Tibial artery (tissue), 4 donors: ENCODE measurements at regions not wholly inside any gene's neighbourhood (a gene's known extent, or its start where the extent isn't known, plus 50 kb on each side); places are given as distances from the start of the nearest gene placed in this dataset.

Experiments
- DNase-seq, 2 donors: peaks; one replicate each; pipeline ENCODE4 v3.0.0-alpha.2; 2019
- H3K27ac ChIP-seq, 2 donors: fragments of 200-600 bp; sonication (generic) in 1 of 2; 1 replicate in 1 of 2; 2 replicates in 1 of 2; pipeline ENCODE4 v1.5.1; 2018 to 2019; ENCODE audit warnings: mild to moderate bottlenecking in 1 of 2
- H3K27me3 ChIP-seq, 2 donors: fragments of 200-600 bp; sonication (generic) in 1 of 2; one replicate each; pipeline versions ENCODE4 v1.5.1 to v1.6.0; 2016 to 2019
- H3K36me3 ChIP-seq, 3 donors: fragments of 200-600 bp; sonication (generic) in 2 of 3; one replicate each; pipeline ENCODE4 v1.5.1; 2016 to 2019; ENCODE audit warnings: mild to moderate bottlenecking in 2 of 3
- H3K4me1 ChIP-seq, 4 donors: fragments of 200-600 bp; sonication (generic) in 2 of 4; 1 replicate in 3 of 4; 2 replicates in 1 of 4; pipeline ENCODE4 v1.5.1; 2016 to 2019
- H3K4me3 ChIP-seq, 2 donors: fragments of 200-600 bp; sonication (generic) in 1 of 2; 1 replicate in 1 of 2; 2 replicates in 1 of 2; pipeline ENCODE4 v1.5.1; 2018 to 2019; ENCODE audit warnings: mild to moderate bottlenecking in 2 of 2
- H3K9me3 ChIP-seq, 3 donors: fragments of 200-600 bp; sonication (generic) in 1 of 3; one replicate each; pipeline ENCODE4 v1.5.1; 2016 to 2019
- intact Hi-C: fragments of 100-400 bp; cut with DNase I; formaldehyde crosslinking; loops from one replicate; pipeline ENCODE4 v1.15.0; 2023; ENCODE audit warnings: low total_unique reads
- TF ChIP-seq, protein P1 (sequence below), 2 experiments: fragments of 200-600 bp in 1 of 2; fragments of 450-650 bp in 1 of 2; IDR thresholded peaks; one replicate each; pipeline ENCODE4 v1.5.1; 2017 to 2019; ENCODE audit warnings: antibody characterized with exemption in 2 of 2, mild to moderate bottlenecking in 1 of 2, moderate library complexity in 1 of 2

DNA sequence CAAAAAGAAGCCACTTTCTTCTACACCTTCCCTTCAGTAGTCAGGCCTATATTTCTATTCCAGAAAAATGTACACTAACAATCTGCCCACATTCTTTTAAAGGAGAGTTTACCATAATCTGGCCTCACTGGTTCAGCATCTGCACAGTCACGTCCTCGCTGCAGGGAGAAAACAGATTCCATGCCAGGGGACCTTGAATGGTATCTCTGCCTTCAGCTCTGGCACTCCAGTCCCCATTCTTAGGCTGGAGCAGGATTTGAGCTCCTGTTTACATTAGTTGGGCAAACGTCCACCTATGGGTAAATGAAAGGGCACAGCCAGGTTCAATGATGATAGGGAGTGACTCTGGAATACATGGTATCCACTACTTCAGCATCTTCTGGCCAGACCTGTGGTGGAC is 371.0 kb upstream of the MTPN start:
- Histone ChIP-seq H3K27me3 (no peaks in the 10 kb centered on the region), H3K27ac (no peak overlapping the region), H3K4me1 (no peaks in the 10 kb centered on the region), H3K36me3 (no peaks in the 10 kb centered on the region), H3K9me3 (no peaks in the 10 kb centered on the region), H3K4me3 (no peak overlapping the region)
- TF ChIP-seq, protein P1, sequence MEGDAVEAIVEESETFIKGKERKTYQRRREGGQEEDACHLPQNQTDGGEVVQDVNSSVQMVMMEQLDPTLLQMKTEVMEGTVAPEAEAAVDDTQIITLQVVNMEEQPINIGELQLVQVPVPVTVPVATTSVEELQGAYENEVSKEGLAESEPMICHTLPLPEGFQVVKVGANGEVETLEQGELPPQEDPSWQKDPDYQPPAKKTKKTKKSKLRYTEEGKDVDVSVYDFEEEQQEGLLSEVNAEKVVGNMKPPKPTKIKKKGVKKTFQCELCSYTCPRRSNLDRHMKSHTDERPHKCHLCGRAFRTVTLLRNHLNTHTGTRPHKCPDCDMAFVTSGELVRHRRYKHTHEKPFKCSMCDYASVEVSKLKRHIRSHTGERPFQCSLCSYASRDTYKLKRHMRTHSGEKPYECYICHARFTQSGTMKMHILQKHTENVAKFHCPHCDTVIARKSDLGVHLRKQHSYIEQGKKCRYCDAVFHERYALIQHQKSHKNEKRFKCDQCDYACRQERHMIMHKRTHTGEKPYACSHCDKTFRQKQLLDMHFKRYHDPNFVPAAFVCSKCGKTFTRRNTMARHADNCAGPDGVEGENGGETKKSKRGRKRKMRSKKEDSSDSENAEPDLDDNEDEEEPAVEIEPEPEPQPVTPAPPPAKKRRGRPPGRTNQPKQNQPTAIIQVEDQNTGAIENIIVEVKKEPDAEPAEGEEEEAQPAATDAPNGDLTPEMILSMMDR (IDR thresholded peaks at IDR 0.05): no peak
- intact Hi-C loops: no loop called here
- DNase-seq: no peak

DNA sequence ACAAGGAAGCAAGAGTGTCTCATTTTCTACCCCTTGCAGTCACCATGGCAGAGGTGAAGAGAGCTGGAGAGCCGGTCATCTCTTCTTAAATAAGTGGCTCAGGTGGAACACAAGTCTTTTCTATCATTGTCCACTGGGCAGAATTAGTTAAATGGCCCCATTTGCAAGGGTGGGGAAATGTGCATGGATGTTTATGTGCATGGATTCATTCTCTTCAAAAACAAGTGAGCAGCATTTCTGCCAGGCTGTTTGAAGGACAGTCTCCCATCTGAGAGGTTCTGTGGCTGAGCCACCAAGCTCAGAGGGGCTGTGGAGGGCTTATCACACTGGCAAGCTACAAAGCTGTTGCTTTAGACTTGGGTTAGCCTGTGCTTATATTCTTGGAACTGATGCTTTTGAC is 370.3 kb upstream of the MTPN start:
- intact Hi-C loops: no loop called here
- no peak overlapping the region for H3K27ac ChIP-seq
- H3K9me3 ChIP-seq: no peaks in the 10 kb centered on the region
- no peak for DNase-seq
- no peak overlapping the region for H3K4me3 ChIP-seq
- H3K4me1 ChIP-seq: no peaks in the 10 kb centered on the region
- no peaks in the 10 kb centered on the region for H3K27me3 ChIP-seq
- TF ChIP-seq, protein P1 (IDR thresholded peaks at IDR 0.05): no peak
- no peaks in the 10 kb centered on the region for H3K36me3 ChIP-seq

DNA sequence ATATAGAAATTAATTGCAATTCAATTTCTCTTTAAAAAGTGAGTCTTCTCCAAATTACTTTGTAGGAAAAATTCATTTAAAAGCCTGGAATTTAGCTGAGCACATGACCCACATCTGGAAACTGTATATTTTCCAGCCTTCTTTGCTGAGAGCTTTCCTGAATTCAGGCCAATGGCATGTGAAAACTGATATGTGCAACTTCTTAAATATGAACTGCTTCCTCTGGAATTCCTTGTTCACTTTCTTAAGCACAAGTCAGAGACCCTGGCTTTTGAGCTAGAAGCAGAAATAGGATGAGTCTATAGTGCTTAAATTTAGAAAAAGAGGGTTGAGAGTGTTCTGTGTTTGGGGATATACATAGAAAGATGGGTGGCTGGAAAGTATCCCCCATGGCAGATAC is 365.1 kb upstream of the MTPN start:
- TF ChIP-seq, protein P1 (IDR thresholded peaks at IDR 0.05): no peak
- no peaks in the 10 kb centered on the region for H3K9me3 ChIP-seq
- no peak for DNase-seq
- intact Hi-C loops: no loop called here
- no peaks in the 10 kb centered on the region for H3K27me3 ChIP-seq
- no peak overlapping the region for H3K4me3 ChIP-seq
- H3K27ac ChIP-seq: no peak overlapping the region
- no peaks in the 10 kb centered on the region for H3K4me1 ChIP-seq
- no peaks in the 10 kb centered on the region for H3K36me3 ChIP-seq

DNA sequence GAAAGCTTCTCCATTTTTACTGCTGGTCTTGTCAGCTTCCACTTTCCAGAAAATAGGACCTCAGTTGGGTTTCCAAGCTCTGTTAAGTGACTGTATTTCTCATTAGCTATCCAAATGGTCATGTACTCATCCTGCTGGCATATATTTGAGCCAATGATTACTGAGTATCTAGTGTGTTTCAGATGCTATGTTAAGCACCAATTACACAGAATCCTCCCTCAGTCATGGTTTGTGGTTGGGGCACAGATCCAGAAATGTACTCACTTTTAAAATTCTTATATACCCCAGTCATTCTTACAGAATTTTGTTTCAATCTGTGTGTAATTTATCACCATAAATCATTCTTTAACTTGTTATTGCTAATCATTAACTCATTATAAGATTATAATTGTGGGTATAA is 362.3 kb upstream of the MTPN start:
- no peak overlapping the region for H3K27ac ChIP-seq
- TF ChIP-seq, protein P1 (IDR thresholded peaks at IDR 0.05): no peak
- no peak overlapping the region for H3K4me3 ChIP-seq
- no peaks in the 10 kb centered on the region for H3K9me3 ChIP-seq
- no peaks in the 10 kb centered on the region for H3K27me3 ChIP-seq
- DNase-seq: no peak
- no peaks in the 10 kb centered on the region for H3K36me3 ChIP-seq
- intact Hi-C loops: no loop called here
- no peaks in the 10 kb centered on the region for H3K4me1 ChIP-seq

DNA sequence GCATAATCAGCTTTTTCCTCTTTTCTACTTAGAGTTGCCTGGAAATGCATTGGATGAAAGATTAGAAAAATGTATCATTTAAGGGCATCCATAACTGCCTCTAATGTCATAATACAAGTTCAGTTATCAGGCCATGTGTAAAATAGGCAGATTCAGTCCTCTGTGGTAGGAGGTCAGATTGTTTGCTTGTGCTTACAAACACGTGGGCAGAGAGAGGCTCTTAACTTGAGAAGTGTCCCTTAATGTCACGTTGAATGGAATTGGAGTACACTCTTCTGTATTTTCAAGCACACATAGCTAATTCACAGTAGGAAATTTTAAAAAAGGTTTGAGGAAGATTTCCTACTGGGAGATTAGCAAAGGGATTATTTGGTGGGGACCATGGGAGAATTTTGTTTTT is 359.8 kb upstream of the MTPN start:
- no peaks in the 10 kb centered on the region for H3K36me3 ChIP-seq
- H3K27ac ChIP-seq: no peak overlapping the region
- TF ChIP-seq, protein P1 (IDR thresholded peaks at IDR 0.05): no peak
- no peaks in the 10 kb centered on the region for H3K27me3 ChIP-seq
- no peak for DNase-seq
- H3K9me3 ChIP-seq: no peaks in the 10 kb centered on the region
- intact Hi-C loops: no loop called here
- no peaks in the 10 kb centered on the region for H3K4me1 ChIP-seq
- H3K4me3 ChIP-seq: no peak overlapping the region

DNA sequence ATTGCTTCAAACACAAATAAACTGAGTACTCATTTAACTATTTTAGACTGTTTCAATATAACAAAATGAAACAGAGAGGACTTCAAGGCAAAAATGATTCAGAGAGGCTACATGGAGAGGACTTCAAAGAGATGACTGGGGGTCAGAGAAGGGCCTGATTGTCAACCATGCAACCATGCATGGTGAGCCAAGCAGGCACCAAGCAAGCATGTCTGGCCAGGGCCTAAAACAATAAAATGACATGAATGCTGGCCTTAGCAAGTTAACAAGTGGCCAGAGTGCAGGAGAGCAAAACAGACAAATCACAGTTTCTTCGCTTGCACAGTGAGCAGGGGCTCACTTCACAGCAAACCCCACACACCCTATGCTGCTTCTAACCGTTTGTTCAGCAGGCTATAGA is 356.5 kb upstream of the MTPN start:
- no peaks in the 10 kb centered on the region for H3K27me3 ChIP-seq
- no peaks in the 10 kb centered on the region for H3K36me3 ChIP-seq
- no peak overlapping the region for H3K4me3 ChIP-seq
- DNase-seq: no peak
- H3K27ac ChIP-seq: no peak overlapping the region
- TF ChIP-seq, protein P1 (IDR thresholded peaks at IDR 0.05): no peak
- no peaks in the 10 kb centered on the region for H3K9me3 ChIP-seq
- intact Hi-C loops: no loop called here
- no peaks in the 10 kb centered on the region for H3K4me1 ChIP-seq
